HG03520 (cell line): ENCODE measurements at regions not wholly inside any gene's neighbourhood (a gene's known extent, or its start where the extent isn't known, plus 50 kb on each side); places are given as distances from the start of the nearest gene placed in this dataset.

Source experiments
- ATAC-seq: cut with Tn5 transposase; IDR thresholded peaks from one replicate; pipeline ENCODE4 v1.9.1; 2021; ENCODE audit warnings: mild to moderate bottlenecking, moderate library complexity; ENCODE audit not compliant: unreplicated experiment

DNA sequence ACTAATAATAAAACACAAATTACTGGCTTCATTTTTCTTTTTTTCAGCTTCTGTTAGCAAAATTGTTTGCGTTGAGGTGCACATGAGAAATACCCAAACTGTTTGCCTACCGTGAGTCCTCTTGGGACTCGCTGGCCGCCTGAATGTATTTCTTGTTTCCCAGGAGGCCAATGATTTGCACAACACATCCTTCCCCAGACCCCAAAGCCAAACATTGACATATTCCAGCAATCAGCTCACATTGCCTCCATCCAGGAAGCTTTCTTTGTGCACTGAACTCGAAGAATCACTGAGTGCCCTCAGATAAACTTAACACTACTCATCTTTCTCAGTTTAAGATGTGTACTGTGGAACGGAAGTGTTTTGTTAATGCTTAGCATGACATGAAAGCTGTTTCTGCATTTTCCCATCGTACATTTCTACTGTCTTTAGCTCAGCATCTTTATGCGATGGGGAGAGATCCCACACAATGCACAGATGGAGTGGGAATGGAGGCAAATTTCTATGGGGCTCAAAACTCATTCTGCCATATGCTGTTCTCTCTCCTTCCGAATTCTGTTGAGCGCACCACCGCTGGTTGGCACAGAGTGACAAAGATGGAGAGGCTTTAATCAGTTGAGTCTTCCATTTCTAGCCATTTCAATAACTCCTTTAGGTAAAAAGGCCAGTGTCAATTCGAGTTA, 399.5 kb downstream of the RFC3 start:
- ATAC-seq, result no peak

DNA sequence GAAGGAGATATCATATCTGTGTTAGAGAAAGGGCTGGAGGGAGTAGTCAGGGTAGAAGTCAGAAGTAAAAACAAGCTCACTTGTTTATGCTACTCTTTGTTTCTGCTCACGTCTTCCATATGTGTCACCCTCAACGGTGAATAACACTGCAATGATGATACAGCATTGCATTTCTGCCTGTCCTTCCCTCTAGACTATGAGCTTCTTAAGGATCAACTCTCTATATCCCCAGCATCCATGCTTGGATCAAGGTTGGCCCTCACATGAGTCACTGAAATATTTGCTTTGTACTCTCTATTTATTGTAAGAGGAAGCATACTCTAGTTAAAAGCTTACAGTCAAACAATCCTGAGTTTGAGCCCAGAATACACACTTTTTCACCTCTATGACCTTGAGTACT, 406.0 kb downstream of the RFC3 start:
- ATAC-seq, result no peak

DNA sequence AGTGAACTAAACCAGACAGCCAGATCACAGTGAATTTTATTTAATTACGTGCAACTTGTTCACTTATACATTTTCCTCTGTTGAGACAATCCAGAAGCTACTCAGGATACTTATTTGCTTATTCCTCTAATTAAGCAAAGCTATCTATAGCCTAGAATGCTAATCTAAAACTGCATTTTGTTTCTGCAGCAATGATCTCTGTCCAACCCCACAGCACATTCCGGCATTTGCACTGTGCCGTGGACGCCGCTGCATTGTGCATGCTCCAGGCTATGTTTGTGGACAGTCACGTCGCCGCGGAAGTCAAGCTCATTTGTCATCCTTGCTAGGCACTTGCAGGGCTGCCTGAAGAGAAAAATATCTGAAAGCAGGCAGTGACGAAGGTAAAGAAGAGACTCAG, 406.9 kb downstream of the RFC3 start:
- ATAC-seq, result no peak

DNA sequence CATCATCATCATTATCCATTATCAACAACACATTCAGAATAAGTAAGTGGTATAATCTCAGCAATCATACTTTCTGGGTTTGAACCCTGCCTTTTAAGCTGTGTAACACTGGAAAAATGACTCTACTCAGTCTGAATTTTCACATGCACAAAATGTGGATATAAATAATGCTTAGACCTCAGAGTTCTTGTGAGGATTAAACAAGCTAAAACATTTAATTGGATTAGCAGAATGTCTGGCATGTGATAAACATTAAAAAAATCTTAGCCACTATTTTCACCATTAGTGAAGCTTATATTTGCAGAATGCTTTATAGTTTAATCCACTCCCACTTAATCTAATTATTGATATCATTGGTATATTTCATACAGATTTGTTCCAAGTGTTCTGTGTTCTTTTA, 412.3 kb downstream of the RFC3 start:
- ATAC-seq, result no peak

DNA sequence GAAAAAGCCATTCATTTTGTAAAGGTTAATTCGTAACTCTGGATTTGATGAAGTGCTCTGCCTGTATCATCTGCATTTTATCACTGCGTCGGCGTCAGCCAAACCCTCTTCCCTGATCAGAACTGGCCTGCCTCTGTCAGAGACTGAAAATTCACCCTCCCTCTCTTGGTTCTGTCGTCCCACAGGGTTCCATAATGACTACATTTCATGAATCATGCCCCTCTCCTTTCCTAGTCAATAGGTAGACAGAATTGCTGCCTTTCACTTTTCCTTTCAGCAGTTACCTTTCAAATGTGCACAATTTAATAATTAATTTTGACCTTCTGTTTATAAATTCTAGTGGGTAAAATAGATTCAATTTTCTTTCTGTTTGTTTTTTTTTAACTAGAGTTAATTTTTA, 423.4 kb downstream of the RFC3 start:
- no peak for ATAC-seq

DNA sequence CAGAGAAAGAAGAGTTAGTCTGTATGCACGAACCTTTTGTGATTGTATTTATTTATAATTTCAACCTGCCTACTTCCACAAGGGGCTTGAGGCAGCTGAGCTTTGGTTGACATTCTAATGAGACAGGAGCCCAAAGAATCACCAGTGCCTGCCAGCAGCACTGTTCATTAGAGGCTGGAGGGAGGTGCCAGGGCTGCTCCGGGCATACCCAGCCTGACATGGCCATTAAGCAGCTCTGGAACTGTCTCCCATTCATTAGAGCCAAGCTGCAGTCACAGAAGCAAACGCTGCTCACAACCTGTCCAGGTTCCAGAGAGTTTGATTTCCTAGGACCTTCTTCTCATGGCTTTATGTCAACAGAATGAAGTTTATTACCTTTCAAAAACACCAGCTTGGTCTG, 425.5 kb downstream of the RFC3 start:
- ATAC-seq, result no peak

DNA sequence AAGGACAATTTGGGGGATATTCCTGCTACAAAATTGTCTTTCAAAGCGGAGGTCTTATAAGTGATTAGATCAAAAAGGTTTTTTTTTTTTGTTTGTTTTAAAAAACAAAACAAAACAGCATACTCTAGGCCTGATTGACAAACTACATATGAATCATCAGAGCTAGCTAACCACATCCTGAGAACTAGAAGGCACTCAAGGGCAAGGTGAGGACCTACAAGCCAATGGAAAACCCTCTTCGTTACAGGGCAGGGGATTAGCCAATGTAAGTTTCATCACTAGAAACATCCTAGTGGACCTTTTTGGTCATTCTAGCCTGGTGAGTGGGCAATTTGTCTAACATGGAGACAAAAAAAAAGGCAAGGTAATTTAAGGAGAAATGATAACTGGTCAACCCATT, 428.6 kb downstream of the RFC3 start:
- ATAC-seq, result no peak

DNA sequence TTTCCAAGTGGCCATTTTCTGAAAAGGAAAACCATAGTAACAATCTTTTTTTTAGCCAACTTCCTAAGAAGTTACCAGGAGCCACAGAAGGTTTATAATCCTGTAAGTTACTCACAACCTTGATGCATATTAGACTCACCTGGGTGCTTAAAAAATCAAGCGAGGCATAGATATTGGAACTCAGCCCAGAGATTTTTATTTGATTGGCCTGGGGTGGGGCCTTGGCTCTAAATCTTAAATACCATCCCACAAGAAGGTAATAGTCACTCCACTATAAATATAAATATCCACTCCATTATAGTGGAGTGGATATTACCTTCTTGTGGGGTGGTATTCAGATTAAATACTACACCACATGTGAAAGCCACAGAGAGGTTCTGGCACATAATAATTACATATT, 429.6 kb downstream of the RFC3 start:
- ATAC-seq, result no peak

DNA sequence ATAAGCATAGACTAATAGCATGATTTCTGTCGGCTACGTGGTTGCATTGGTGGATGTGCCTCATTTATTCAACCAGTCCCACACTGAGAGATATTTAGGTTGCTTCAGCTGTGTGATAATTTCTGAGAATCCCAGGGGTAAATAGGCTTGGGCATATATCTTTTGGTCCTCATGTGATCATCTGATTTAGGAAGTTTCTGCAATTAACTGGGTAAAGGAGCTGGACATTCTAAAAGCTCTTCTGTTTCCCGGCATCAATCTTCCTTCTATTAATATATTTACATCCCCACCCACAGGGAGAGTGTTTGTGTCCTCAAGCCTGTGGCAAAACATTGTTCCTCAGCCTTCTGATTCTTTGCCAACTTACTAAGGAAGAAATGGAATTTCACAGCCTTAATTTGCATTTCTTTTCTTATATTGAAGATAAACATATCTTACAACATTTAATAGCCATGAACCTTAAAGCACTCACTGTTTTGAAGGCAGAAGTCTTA, 431.6 kb downstream of the RFC3 start:
- no peak for ATAC-seq

DNA sequence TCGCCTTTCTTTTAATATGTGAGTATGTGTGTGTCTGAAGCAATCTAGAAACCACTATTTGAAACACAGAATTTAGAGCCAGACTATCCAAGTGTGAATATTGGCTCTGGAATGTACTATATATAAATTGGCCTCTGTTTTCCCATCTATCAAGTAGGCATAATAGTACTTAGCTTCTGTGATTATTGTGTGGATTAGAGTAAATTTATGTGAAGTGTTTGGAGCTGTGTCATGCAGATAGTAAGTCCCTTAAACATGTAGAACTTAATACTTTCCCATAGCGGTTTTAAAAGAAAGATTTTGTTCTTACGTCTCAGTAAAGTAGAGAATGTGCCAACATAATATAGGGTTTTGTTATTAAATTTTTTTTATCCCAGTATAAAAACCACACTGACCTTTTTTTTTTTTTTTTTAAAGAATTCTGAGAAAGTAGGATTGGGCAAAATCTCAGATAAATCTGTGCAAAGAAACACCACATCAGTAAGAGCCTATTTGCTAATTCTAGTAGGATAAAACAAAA, 432.3 kb downstream of the RFC3 start:
- no peak for ATAC-seq

DNA sequence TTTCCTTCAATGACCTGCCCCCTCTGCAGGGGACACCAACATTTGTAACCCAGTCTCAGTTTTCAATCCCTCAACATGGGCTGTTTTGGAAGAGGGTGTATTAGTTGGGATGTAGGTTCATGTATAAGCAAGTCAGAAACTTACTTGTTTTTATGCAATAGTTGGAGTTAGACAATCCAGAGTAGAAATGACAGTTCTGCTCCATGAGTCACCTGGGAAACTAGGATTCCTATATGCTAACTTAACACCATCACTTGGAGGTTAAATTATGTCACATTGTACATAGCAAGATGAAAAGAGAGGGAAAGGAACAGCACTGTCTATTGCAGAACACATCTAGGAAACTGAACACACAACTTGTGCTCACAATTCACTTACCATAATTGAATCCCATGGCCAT, 436.4 kb downstream of the RFC3 start:
- ATAC-seq, result no peak

DNA sequence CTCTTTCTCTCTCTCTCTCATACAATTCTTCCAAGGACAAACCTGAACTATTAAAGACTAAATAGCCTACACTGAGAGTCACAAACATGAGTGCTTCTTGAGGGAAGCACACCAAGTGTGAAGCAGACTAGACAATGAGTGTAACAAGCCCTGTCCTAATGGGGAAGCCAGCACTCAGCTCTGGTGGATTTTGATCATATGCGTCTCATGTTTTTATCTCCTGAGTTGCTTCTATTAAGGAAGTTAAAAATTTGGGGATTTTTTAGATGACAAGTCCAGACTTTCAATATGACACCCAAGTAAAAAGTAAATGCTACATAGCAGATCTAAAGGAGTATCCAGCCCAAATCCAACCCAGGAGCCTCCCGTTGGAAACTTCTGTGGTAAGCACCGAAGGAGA, 437.8 kb downstream of the RFC3 start:
- ATAC-seq, result no peak

DNA sequence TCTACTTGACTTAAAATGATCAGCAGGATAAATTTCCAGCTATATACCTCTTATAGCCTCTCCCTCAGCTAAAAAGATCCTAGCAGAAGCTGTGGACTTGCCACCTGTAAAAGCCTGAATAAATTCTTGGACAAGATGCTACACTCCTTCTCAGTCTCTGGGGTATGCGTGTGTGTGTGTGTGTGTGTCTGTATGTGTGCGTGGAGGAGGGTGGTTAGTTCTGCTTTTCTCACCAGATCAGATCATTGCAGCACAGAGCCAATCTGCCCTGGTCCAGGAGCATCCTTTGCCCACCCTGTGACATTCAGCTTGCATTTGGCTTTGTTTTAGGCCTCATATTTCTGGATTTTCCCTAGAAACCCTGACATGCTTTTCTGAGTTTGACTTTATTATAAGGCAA, 438.3 kb downstream of the RFC3 start:
- no peak for ATAC-seq

DNA sequence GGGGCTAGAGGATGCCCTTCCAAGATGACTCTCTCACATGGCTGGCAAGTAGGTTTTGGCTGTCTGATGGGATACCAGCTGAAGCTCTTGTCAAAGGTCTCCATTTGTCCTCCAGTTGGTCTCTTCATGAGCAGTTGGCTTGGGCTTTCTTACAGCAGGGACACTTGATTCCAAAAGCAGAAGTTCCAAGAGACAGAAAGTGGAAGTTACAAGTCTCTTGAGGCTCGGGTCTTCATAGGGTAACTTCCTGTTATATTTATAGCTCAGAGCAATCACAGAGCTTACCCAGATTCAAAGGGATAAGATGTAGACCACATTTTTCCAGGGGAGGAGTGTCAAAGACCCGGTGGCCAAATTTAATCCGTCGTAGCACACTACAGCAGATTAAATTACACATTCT, 440.0 kb downstream of the RFC3 start:
- no peak for ATAC-seq

DNA sequence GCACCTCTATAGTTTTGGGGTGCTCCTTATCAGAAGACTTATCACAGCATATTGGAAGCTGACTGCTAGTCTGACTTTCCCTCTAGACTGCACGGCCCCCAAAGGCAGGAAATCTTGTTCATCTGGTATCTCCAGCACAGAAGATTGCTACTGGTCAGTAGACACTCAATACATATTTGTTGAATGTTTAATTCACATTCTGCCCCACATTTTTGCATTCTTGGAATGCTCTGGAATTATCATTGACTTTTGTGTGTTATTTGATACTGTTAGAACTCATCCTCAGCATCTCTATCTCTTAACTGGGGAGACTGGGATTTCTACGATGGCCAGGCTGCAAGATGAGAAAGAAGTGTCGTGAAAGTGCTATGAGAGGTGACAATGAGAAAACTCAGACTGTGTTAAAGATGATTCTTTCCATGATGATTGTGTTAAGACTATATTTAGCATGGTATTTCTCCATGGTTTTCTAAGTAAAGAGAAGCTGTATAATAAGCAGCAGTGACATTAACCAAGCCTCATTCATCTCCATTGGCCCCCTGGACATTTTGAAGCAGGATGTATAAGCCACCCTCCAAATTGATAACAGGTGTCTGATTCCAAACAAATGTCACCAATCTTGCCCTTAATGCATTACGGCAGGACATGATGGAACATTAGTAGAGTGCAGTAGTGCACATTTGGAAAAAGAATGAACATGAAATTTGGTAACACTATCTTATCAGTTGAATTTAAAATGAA, 440.9 kb downstream of the RFC3 start:
- ATAC-seq, result no peak

DNA sequence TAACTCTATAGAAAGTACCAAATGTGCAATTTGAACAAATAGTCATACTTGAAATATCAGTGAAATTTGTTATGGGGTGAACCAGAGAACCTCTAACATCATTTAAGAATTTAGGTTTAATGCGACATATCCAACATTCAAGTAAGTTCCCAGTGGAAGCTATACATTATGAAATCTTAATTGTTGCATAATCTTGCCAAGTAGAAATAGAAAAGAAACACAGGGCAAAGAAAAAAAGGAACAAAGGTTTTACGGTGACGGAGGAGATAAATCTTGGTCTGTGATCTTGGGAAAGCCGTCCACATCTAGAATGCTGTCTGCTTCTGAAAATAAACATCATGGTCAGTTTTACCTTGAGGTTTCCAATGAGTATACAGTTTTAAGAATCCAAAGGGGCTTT, 445.7 kb downstream of the RFC3 start:
- no peak for ATAC-seq

DNA sequence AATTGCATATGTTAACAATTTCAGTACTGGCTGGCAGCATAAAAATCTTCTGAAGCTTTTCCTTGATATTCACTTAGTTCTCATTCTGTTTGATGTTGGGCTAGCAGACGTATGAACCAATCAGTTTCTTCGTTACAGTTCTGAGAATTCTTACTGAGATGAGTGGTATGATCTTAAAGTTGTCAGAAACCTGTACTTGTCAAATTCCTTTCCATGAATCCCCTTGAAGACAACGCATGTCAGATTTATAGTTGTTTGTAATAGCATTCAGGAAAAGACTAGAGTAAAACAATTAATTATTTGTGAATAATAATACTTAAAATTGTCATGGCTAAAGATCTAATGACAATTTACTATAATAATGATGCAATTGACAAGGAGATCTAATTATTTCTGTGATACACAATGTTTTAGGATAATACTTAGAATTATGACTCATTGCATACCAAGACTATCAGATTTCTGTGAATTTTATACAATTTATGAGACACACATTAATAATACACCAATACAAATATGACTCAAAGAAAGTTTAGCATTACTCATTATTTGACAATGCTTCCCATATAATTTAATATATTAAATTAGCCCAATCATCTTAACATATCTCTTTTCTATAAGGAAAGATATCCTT, 447.2 kb downstream of the RFC3 start:
- no peak for ATAC-seq

DNA sequence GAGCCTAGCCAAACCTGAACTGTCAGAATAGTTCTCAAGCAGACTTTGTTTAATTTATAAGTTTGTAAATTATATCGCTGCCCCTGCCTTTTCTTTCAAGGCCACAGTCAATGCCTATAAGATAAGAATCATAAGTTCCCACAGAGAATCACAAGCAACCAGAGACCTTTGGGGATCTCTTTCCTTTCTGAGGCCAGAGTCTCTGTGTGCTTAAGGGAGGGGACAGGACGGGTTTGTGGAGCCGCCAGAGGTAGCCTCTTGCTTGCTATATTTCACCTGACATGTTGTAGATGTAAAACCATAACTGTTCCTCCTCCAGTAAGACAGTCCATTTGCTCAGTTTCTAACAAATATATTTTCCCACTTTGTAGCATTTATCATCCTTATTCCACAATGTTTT, 458.8 kb downstream of the RFC3 start:
- ATAC-seq, result no peak

DNA sequence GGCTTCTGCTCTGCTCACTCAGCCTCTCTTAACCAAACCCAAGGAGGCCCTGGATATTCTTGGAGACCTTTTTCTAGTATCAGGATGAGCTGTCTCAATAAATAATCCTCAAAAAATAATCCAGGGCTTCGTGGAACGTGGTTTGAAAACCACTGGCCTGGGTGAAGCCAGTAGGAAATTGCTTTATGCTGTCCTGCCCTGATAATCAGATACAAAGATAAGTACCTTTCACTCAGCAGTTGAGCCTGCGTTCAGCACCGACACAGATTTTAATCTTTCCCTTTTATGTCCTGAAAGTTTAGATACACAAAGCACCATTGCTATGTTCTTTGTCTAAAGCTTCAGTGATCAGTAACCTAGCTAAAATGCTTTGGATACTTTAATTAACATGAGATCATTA, 460.0 kb downstream of the RFC3 start:
- no peak for ATAC-seq

DNA sequence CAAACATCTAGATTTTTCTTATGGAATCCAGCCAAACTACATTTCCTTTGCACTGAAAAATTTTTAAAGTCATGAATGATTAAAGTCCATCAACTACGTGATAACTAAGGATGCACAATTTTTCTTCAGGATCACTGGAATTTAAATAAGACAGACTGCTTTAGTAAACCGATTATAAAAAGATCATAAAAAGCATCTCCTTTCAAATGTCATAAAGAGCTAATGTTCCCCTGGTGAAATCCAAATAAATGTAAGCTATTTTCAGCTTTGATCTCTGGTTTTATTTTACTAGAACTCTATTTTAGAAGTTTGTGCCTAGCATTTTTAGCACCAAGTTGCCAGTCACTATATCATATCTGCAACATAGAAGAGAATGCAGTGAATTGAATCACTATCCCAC, 460.8 kb downstream of the RFC3 start:
- ATAC-seq, result no peak

DNA sequence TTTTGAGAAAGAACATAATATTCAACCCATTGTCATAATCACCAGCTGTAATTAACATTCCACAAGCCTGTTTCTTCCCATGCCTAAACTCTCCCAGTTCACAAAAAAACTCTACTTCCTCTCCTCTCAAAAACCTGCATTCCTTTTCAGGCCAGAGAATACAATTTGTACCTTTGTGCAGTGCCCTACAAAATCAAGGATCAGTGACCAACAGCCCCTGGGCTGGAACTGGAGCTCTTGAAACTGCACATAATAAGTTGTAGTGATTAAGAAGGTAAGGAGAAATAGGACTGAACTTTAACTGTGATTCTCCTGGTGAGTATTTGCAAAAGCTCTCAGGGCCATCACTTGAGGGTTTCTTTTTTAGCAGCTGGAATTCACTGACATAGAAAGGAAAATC, 472.7 kb downstream of the RFC3 start:
- no peak for ATAC-seq
